ENCODE measurements at regions not wholly inside any gene's neighbourhood (a gene's known extent, or its start where the extent isn't known, plus 50 kb on each side); places are given as distances from the start of the nearest gene placed in this dataset.

- DNase-seq: no peak
These were observed 378.6 kb upstream of the ANXA10 start for GRCh38 chr4:167713756-167714155.

GRCh38 chr4:167715176-167715575, 377.2 kb upstream of the ANXA10 start:
- DNase-seq: no peak

GRCh38 chr4:167717495-167717894, 374.8 kb upstream of the ANXA10 start:
- no peak for DNase-seq

GRCh38 chr4:167721617-167722486, 370.5 kb upstream of the ANXA10 start:
- DNase-seq: no peak

GRCh38 chr4:167722487-167722808, 369.9 kb upstream of the ANXA10 start:
- DNase-seq: no peak

GRCh38 chr4:167724941-167725340, 367.4 kb upstream of the ANXA10 start:
- no peak for DNase-seq

GRCh38 chr4:167730769-167731168, 361.6 kb upstream of the ANXA10 start:
- DNase-seq: no peak

- no peak for DNase-seq
These were observed 347.2 kb upstream of the ANXA10 start for GRCh38 chr4:167745024-167745687.

- DNase-seq: no peak
These were observed 325.1 kb upstream of the ANXA10 start for GRCh38 chr4:167767281-167767680.

- DNase-seq: no peak
These were observed 317.7 kb upstream of the ANXA10 start for GRCh38 chr4:167774646-167775045.

- no peak for DNase-seq
These were observed 317.0 kb upstream of the ANXA10 start for GRCh38 chr4:167775375-167775774.

- no peak for DNase-seq
These were observed 313.1 kb upstream of the ANXA10 start for GRCh38 chr4:167779280-167779679.

- no peak for DNase-seq
These were observed 312.5 kb upstream of the ANXA10 start for GRCh38 chr4:167779864-167780263.

GRCh38 chr4:167784826-167785225, 307.5 kb upstream of the ANXA10 start:
- no peak for DNase-seq

- DNase-seq: no peak
These were observed 306.8 kb upstream of the ANXA10 start for GRCh38 chr4:167785523-167785922.

- DNase-seq: no peak
These were observed 305.8 kb upstream of the ANXA10 start for GRCh38 chr4:167786504-167786903.

- no peak for DNase-seq
These were observed 305.1 kb upstream of the ANXA10 start for GRCh38 chr4:167787231-167787630.

- DNase-seq: no peak
These were observed 289.7 kb upstream of the ANXA10 start for GRCh38 chr4:167802463-167803212.

GRCh38 chr4:167811958-167812357, 280.4 kb upstream of the ANXA10 start:
- DNase-seq: no peak

GRCh38 chr4:167826281-167826680, 266.1 kb upstream of the ANXA10 start:
- no peak for DNase-seq

GRCh38 chr4:167831855-167832254, 260.5 kb upstream of the ANXA10 start:
- DNase-seq: no peak

GRCh38 chr4:167838686-167839085, 253.7 kb upstream of the ANXA10 start:
- no peak for DNase-seq

GRCh38 chr4:167842487-167842886, 249.8 kb upstream of the ANXA10 start:
- no peak for DNase-seq

GRCh38 chr4:167854881-167855280, 237.5 kb upstream of the ANXA10 start:
- no peak for DNase-seq
